ENCODE measurements at regions not wholly inside any gene's neighbourhood (a gene's known extent, or its start where the extent isn't known, plus 50 kb on each side); places are given as distances from the start of the nearest gene placed in this dataset.
A peak's percentile ranks its signal among the peaks of the same experiment; 100 is the strongest.

DNA sequence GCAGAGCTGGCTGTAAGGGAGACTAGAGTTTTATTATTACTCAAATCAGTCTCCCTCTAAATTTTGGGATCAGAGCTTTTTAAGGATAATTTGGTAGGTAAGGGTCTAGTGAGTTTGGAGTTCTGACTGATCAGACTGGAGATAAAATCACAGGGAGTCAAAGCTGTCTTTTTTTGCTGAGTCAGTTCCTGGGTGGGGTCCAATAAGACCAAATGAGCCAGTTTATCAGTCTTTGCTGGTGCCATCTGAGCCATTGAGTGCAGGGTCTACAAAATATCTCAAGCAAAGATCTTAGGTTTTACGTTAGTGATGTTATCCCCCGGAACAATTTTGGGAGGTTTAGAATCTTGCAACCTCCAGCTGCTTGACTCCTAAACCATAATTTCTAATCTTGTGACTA is 935.1 kb upstream of the RAG2 start:
- peaks cover 8% of the 10 kb centered on the region for H3K9me3 ChIP-seq (ENCODE audit: severe bottlenecking)
- H3K27me3 ChIP-seq (ENCODE audit: insufficient read depth, low read depth, severe bottlenecking) = no peaks in the 10 kb centered on the region
- no peak overlapping the region for H3K4me3 ChIP-seq (ENCODE audit: low read depth, low read length)
- no peak overlapping the region for H3K27ac ChIP-seq
- TF ChIP-seq, protein P1, sequence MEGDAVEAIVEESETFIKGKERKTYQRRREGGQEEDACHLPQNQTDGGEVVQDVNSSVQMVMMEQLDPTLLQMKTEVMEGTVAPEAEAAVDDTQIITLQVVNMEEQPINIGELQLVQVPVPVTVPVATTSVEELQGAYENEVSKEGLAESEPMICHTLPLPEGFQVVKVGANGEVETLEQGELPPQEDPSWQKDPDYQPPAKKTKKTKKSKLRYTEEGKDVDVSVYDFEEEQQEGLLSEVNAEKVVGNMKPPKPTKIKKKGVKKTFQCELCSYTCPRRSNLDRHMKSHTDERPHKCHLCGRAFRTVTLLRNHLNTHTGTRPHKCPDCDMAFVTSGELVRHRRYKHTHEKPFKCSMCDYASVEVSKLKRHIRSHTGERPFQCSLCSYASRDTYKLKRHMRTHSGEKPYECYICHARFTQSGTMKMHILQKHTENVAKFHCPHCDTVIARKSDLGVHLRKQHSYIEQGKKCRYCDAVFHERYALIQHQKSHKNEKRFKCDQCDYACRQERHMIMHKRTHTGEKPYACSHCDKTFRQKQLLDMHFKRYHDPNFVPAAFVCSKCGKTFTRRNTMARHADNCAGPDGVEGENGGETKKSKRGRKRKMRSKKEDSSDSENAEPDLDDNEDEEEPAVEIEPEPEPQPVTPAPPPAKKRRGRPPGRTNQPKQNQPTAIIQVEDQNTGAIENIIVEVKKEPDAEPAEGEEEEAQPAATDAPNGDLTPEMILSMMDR (IDR thresholded peaks at IDR 0.05; ENCODE audit: low read depth, low read length) = no peak
- no peak for DNase-seq
- H3K36me3 ChIP-seq = no peaks in the 10 kb centered on the region

DNA sequence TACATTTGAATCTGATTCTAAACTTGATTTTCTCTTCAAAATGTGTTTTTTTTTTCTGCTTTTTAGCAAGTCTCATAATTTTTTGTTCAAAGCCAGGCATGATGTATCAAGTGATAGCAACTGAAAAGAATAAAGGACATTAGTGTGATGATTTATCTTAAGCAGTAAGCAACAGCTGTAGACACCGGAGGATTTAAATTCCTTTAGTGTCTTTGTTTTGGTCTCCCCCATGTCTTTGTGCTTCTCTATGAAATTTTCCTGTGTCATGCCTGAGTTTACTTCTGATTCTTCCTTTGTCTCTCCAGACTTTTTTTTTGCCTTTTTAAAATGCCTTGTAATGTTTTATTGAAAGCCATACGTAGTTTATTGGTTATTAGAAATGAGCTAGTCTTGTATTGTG is 934.2 kb upstream of the RAG2 start:
- Histone ChIP-seq H3K27ac (no peak overlapping the region), H3K9me3 (ENCODE audit: severe bottlenecking) (peaks cover 8% of the 10 kb centered on the region), H3K27me3 (ENCODE audit: insufficient read depth, low read depth, severe bottlenecking) (no peaks in the 10 kb centered on the region), H3K36me3 (no peaks in the 10 kb centered on the region), H3K4me3 (ENCODE audit: low read depth, low read length) (no peak overlapping the region)
- DNase-seq = no peak
- TF ChIP-seq, protein P1 (IDR thresholded peaks at IDR 0.05; ENCODE audit: low read depth, low read length) = no peak

DNA sequence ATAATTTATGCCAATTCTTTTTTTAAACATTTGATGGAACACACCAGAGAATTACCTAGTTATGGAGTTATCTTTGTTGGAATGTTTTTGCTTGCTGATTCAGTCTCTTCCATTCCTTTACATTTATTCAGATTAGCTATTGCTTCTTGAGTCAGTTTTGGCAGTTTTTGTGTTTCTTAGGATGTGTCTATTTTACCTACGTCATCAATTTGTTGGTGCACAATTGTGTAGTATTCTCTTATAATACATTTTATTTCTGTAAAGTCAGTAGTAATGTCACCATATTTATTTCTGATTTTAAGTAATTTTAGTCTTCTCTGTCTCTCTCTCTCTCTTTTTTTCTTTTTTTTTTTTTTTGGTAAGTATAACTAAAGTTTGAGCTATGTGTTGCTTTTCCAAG is 929.5 kb upstream of the RAG2 start:
- TF ChIP-seq, protein P1 (IDR thresholded peaks at IDR 0.05; ENCODE audit: low read depth, low read length) = no peak
- Histone ChIP-seq H3K36me3 (no peaks in the 10 kb centered on the region), H3K27ac (no peak overlapping the region), H3K4me3 (ENCODE audit: low read depth, low read length) (no peak overlapping the region), H3K27me3 (ENCODE audit: insufficient read depth, low read depth, severe bottlenecking) (no peaks in the 10 kb centered on the region), H3K9me3 (ENCODE audit: severe bottlenecking) (peaks cover 8% of the 10 kb centered on the region)
- no peak for DNase-seq

DNA sequence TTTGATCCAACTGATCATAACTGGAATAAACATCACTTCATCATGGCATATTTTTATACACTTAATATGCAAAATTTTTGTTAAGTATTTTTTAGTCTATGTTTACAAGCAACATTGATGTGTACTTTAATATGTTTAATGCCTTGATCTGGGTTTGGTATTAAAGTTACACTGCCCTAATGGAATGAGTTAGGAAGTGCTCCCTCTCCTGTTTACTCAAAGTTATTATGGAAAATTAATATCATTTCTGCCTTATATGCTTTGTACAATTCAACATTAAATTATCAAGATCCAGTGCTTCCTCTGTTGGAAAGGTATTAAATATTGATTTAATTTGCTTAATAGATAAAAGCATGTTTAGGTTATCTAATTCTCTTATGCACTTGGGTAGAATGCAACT is 927.3 kb upstream of the RAG2 start:
- H3K27me3 ChIP-seq (ENCODE audit: insufficient read depth, low read depth, severe bottlenecking) = no peaks in the 10 kb centered on the region
- no peak overlapping the region for H3K4me3 ChIP-seq (ENCODE audit: low read depth, low read length)
- H3K9me3 ChIP-seq (ENCODE audit: severe bottlenecking) = peaks cover 8% of the 10 kb centered on the region
- DNase-seq = no peak
- TF ChIP-seq, protein P1 (IDR thresholded peaks at IDR 0.05; ENCODE audit: low read depth, low read length) = no peak
- no peaks in the 10 kb centered on the region for H3K36me3 ChIP-seq
- H3K27ac ChIP-seq = no peak overlapping the region

DNA sequence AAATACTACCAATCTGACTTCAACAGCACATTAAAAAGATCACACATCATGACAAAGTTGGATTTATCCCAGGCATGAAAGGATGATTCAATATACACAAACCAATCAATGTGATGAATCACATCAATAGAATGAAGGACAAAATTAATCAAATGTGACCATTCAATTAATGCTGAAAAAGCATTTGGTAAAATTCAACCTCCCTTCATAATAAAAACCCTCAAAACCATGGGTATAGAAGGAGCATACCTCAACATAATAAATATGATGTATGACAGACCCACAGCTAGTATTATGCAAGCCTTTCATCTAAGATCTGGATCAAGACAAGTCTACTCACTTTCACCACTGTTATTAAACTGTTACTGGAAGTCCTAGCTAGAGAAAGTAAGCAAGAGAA is 921.7 kb upstream of the RAG2 start:
- no peaks in the 10 kb centered on the region for H3K36me3 ChIP-seq
- no peaks in the 10 kb centered on the region for H3K9me3 ChIP-seq (ENCODE audit: severe bottlenecking)
- TF ChIP-seq, protein P1 (IDR thresholded peaks at IDR 0.05; ENCODE audit: low read depth, low read length) = no peak
- DNase-seq = no peak
- no peak overlapping the region for H3K4me3 ChIP-seq (ENCODE audit: low read depth, low read length)
- H3K27me3 ChIP-seq (ENCODE audit: insufficient read depth, low read depth, severe bottlenecking) = no peaks in the 10 kb centered on the region
- H3K27ac ChIP-seq = no peak overlapping the region

DNA sequence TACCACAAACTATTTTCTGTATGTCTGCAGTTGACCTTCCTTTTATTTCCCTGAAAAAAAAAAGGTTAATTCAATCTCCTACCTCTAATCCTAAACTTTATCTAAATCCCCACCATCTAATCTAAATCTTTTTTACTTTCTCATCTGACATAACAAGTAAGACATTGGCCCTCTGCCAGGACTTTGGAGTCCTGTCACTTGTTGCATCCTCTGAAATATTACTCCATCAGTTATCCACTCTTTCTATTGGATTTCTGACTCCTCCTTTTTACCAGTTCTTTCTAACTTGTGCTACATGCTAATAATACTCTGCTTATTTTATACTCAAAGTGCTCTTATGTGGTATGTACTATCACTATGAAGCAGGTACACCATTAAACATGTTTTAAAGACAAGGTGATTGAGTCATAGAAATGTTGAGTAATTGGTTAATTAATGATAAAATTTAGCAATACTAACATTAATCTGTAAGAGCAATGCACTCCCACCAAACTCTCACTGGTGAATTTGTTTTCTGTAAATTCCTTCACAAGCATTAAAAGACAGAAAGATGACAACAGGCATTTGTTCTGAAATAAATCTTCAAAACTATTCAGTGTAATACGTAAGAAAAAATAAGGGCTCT is 914.2 kb upstream of the RAG2 start:
- Histone ChIP-seq H3K27ac (no peak overlapping the region), H3K27me3 (ENCODE audit: insufficient read depth, low read depth, severe bottlenecking) (no peaks in the 10 kb centered on the region)

More for the DNA sequence above, 914.2 kb upstream of the RAG2 start:
- peak; percentile 9 for DNase-seq
- Histone ChIP-seq H3K36me3 (no peaks in the 10 kb centered on the region), H3K9me3 (ENCODE audit: severe bottlenecking) (no peaks in the 10 kb centered on the region), H3K4me3 (ENCODE audit: low read depth, low read length) (no peak overlapping the region)
- TF ChIP-seq, protein P1 (IDR thresholded peaks at IDR 0.05; ENCODE audit: low read depth, low read length) = no peak
